T-helper 2 cell treated with Interferon-gamma antibody and Interleukin-4, amounts not matched to agents 5 μg/mL and 100 μg/mL, for 36 hours (primary cell): ENCODE measurements at regions not wholly inside any gene's neighbourhood (a gene's known extent, or its start where the extent isn't known, plus 50 kb on each side); places are given as distances from the start of the nearest gene placed in this dataset.

Experiments
- DNase-seq: peaks from one replicate; pipeline ENCODE4 v3.0.0; 2021; ENCODE audit warnings: low spot score
- H3K27ac Mint-ChIP-seq: one replicate; pipeline ENCODE4 v1.8.0; 2021; ENCODE audit warnings: mild to moderate bottlenecking, mixed read lengths
- H3K27me3 Mint-ChIP-seq: one replicate; pipeline ENCODE4 v1.8.0; 2021; ENCODE audit warnings: low read depth, mixed read lengths
- H3K36me3 Mint-ChIP-seq: one replicate; pipeline ENCODE4 v1.8.0; 2021; ENCODE audit warnings: low read depth, mixed read lengths
- H3K4me1 Mint-ChIP-seq: one replicate; pipeline ENCODE4 v1.8.0; 2021; ENCODE audit warnings: low read depth, mixed read lengths
- H3K4me3 Mint-ChIP-seq: one replicate; pipeline ENCODE4 v1.8.0; 2022; ENCODE audit warnings: mild to moderate bottlenecking, moderate library complexity, mixed read lengths
- H3K9me3 Mint-ChIP-seq: one replicate; pipeline ENCODE4 v1.8.0; 2021; ENCODE audit warnings: mixed read lengths

GRCh38 chr3:168154089-168154488 is 58.4 kb upstream of the GOLIM4 start:
- Mint-ChIP-seq H3K4me3 (no peak overlapping the region), H3K27me3 (peaks cover 5% of the 10 kb centered on the region), H3K36me3 (no peaks in the 10 kb centered on the region), H3K27ac (no peak overlapping the region), H3K9me3 (peaks cover 17% of the 10 kb centered on the region), H3K4me1 (no peaks in the 10 kb centered on the region)
- no peak for DNase-seq

GRCh38 chr3:168152149-168152548 is 56.4 kb upstream of the GOLIM4 start:
- H3K9me3 Mint-ChIP-seq: peaks cover 17% of the 10 kb centered on the region
- no peaks in the 10 kb centered on the region for H3K36me3 Mint-ChIP-seq
- no peaks in the 10 kb centered on the region for H3K4me1 Mint-ChIP-seq
- H3K4me3 Mint-ChIP-seq: no peak overlapping the region
- peaks cover 5% of the 10 kb centered on the region for H3K27me3 Mint-ChIP-seq
- DNase-seq: no peak
- no peak overlapping the region for H3K27ac Mint-ChIP-seq
